HUES64 (cell line): ENCODE measurements at regions not wholly inside any gene's neighbourhood (a gene's known extent, or its start where the extent isn't known, plus 50 kb on each side); places are given as distances from the start of the nearest gene placed in this dataset.

Source experiments
- H3K27ac ChIP-seq: 2 replicates; pipeline ENCODE4 v1.7.0; 2013; ENCODE audit warnings: low read depth, low read length, inconsistent platforms
- H3K27me3 ChIP-seq: 2 replicates; pipeline ENCODE4 v1.6.1; 2013; ENCODE audit warnings: mild to moderate bottlenecking, low read length; ENCODE audit not compliant: insufficient read depth
- H3K36me3 ChIP-seq: 2 replicates; pipeline ENCODE4 v1.6.1; 2013; ENCODE audit warnings: mild to moderate bottlenecking, low read length; ENCODE audit not compliant: insufficient read depth
- H3K4me1 ChIP-seq: 2 replicates; pipeline ENCODE4 v1.6.1; 2013; ENCODE audit warnings: mild to moderate bottlenecking, low read length, moderate library complexity; ENCODE audit not compliant: insufficient read depth
- H3K4me3 ChIP-seq: 2 replicates; pipeline ENCODE4 v1.5.1; 2013; ENCODE audit warnings: mild to moderate bottlenecking, low read length, moderate library complexity
- H3K9ac ChIP-seq: 2 replicates; pipeline ENCODE4 v1.6.1; 2013; ENCODE audit warnings: mild to moderate bottlenecking, low read depth, low read length
- H3K9me3 ChIP-seq: 2 replicates; pipeline ENCODE4 v1.6.1; 2013; ENCODE audit warnings: low read depth, low read length; ENCODE audit not compliant: insufficient read depth
- WGBS: fragments of 150-250, 120-280 bp; methylation state at CpG from one replicate; pipeline ENCODE4 v1.1.7; 2013; ENCODE audit warnings: missing lambda C conversion rate; 5-methylcytosine and 5-hydroxymethylcytosine counted together

DNA sequence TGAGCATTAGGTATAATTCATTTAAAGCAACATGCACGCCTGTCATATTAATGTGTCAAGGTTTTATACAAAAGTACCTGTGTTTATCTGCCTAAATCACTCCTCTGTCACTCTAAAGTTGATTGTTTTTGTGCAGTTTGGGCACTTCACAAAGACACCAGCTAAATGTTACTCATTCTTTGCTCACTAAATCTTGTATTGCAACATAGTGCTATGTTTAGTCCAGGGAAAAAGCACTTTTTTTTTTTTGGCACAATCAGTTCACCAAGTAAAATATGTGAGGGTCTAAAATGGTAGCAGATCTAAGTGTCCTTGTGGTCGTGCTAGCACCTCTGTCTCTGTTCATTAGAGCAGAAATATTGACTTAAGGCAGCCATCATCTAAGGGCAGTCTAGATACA, 2526.7 kb upstream of the PCDH20 start:
- no peaks in the 10 kb centered on the region for H3K4me1 ChIP-seq
- H3K27me3 ChIP-seq: no peaks in the 10 kb centered on the region
- H3K36me3 ChIP-seq: no peaks in the 10 kb centered on the region
- no peak overlapping the region for H3K9ac ChIP-seq
- no peaks in the 10 kb centered on the region for H3K9me3 ChIP-seq
- H3K27ac ChIP-seq: no peak overlapping the region
- WGBS: 96% methylated on average over 2 of the region's 2 CpGs
- no peak overlapping the region for H3K4me3 ChIP-seq

DNA sequence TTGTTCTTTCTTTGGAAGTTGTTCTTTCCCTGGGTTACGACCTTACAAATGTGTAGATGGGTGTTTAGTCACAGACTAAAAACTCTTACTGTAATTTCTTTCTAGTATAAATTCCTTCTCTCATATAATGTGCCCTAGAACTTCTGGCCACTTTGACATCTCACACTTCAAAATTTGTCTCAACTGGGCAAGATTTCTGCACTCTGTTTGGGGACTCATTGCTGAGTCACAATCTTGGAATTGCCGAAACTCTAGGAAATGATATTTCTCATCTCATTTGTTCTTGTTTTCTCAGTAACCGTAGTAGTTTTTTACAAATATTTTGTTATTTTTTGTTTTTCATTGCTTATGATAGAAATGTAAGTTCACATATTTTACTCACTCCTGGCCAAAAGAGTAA, 2523.2 kb upstream of the PCDH20 start:
- no peak overlapping the region for H3K9ac ChIP-seq
- H3K9me3 ChIP-seq: no peaks in the 10 kb centered on the region
- no peak overlapping the region for H3K27ac ChIP-seq
- H3K27me3 ChIP-seq: no peaks in the 10 kb centered on the region
- 100% methylated on average over 1 of the region's 3 CpGs for WGBS
- no peaks in the 10 kb centered on the region for H3K4me1 ChIP-seq
- no peaks in the 10 kb centered on the region for H3K36me3 ChIP-seq
- H3K4me3 ChIP-seq: no peak overlapping the region

DNA sequence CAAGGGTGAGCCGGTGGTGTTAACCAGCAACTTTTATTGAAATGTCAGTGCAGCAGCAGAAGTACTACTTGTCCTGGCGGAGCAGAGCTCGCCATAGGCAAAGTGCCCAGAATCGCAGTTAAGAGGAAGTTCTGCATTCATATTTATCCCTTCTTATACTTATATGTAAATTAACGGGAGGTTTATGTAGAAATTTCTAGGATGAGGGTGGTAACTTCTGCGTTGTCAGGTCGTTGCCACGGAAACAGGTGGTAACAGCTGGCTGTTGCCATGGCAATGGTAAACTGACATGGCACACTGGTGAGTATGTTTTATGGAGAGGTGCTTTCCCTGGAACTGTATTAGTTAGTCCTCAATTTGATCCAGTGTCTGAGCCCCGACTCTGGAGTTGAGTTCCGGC, 2494.9 kb upstream of the PCDH20 start:
- no peaks in the 10 kb centered on the region for H3K27me3 ChIP-seq
- H3K9me3 ChIP-seq: no peaks in the 10 kb centered on the region
- no peaks in the 10 kb centered on the region for H3K4me1 ChIP-seq
- H3K9ac ChIP-seq: no peak overlapping the region
- no peak overlapping the region for H3K27ac ChIP-seq
- no peaks in the 10 kb centered on the region for H3K36me3 ChIP-seq
- 67% methylated on average over 9 of the region's 10 CpGs for WGBS
- H3K4me3 ChIP-seq: no peak overlapping the region

DNA sequence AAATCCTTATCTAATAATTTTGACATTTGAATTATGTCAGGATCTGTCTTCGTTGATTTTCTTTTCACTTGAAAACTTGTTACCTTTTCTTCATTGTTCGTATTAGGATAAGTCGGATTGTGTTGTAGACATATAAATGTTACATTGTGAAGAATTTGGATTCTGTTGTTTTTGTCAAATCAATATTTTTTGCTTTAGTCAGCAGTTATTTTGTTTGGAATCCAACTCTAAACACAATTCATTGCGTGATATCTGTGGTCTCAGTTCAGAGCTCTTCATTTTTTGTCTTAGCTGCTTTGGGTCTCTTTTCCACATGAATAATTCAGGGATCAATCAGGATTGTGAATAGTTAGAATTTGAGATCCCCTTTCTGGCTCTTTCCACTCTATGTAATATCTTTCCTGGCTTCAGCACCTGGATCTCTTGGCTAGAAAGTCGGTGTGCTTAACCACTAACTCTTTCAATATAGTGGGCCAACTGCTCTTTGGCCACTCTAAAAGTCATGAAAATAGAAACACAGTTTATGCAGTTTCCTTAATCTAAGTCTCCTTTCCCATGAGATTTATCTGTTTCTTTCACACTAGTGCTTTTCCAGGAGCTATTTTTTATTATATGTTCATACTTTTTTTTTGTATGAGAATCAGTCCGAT, 2494.2 kb upstream of the PCDH20 start:
- 89% methylated on average over 5 of the region's 6 CpGs for WGBS
- Histone ChIP-seq H3K4me3 (no peak overlapping the region), H3K9ac (no peak overlapping the region), H3K27me3 (no peaks in the 10 kb centered on the region), H3K36me3 (no peaks in the 10 kb centered on the region), H3K9me3 (no peaks in the 10 kb centered on the region), H3K4me1 (no peaks in the 10 kb centered on the region), H3K27ac (no peak overlapping the region)

DNA sequence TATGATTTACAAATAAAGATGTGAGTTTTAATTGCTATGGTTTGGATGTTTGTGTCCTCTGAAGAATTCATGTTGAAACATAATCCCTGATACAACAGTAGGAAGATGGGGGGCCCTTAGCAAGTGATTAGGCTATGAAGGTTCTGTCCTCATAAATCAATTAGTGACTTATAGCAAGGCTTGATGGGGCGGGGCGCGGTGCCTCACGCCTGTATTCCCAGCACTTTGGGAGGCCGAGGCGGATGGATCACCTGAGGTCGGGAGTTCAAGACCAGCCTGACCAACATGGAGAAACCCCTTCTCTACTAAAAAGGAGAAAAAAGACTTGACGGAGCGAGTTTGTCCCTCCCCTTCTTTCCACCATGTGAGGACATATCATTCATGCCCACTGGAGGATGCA, 2486.5 kb upstream of the PCDH20 start:
- no peak overlapping the region for H3K27ac ChIP-seq
- H3K36me3 ChIP-seq: no peaks in the 10 kb centered on the region
- H3K27me3 ChIP-seq: no peaks in the 10 kb centered on the region
- no peaks in the 10 kb centered on the region for H3K9me3 ChIP-seq
- 92% methylated on average over 9 of the region's 9 CpGs for WGBS
- H3K4me3 ChIP-seq: no peak overlapping the region
- no peaks in the 10 kb centered on the region for H3K4me1 ChIP-seq
- H3K9ac ChIP-seq: no peak overlapping the region

DNA sequence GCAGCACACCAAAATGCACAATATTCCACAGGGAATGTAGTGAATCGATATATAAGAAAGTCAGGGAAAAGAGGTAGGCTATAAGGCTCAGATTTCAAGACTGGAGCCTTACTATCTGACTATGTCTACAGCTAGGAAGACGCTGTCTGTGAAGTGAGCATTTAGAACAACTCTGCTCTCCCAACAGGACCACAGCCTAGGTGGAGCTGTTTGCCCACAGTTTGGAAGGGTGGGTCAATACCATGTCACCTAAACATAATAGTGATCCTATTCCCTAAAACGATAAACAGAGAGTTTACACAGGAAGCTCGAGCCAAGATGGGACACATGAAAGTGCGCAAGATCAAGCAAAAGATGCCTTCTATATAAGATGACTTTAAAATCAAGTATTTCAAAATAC, 2486.0 kb upstream of the PCDH20 start:
- no peaks in the 10 kb centered on the region for H3K36me3 ChIP-seq
- H3K9ac ChIP-seq: no peak overlapping the region
- 92% methylated on average over 5 of the region's 5 CpGs for WGBS
- H3K4me1 ChIP-seq: no peaks in the 10 kb centered on the region
- H3K27ac ChIP-seq: no peak overlapping the region
- no peak overlapping the region for H3K4me3 ChIP-seq
- H3K27me3 ChIP-seq: no peaks in the 10 kb centered on the region
- H3K9me3 ChIP-seq: no peaks in the 10 kb centered on the region

DNA sequence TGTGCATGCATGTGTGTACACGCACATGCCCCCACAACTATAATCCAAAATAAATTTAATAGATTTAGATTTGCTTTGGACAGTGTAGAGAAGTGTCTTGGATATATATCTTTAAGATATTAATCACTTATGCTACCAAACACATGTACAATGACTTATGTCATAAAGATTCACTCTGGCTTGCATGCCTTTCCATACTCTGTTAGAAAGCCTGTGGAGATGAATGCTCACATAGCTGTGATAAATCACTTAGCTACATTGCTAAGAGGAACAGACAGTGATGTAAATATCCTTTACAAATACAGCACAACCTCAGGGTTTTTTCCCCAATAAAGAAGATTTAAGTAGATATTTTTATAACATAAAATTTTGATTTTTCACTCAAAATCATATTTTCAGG, 2484.8 kb upstream of the PCDH20 start:
- Histone ChIP-seq H3K9me3 (no peaks in the 10 kb centered on the region), H3K36me3 (no peaks in the 10 kb centered on the region), H3K27ac (no peak overlapping the region), H3K4me1 (no peaks in the 10 kb centered on the region), H3K4me3 (no peak overlapping the region), H3K9ac (no peak overlapping the region), H3K27me3 (no peaks in the 10 kb centered on the region)
- no CpG with 5 or more reads among the region's 1 CpG for WGBS

DNA sequence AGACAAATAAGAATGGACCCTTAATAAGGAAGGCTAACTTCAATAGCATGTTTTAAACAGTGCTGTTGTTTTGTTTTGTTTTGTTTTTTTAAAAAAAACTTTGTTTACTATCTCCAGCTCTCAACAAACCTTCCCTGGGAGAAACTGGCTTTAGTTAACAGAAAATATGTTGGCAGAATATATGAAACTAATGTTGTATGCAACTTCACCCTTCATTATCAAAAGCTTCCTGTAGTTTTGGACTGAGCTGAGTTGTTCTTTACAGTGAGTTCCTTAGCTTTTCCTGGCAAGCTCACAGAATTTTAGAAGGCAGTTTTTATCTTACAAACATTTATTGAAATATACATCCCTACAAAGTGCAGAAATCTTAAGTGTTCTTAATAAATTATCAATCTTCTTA, 2480.7 kb upstream of the PCDH20 start:
- Histone ChIP-seq H3K9ac (no peak overlapping the region), H3K9me3 (no peaks in the 10 kb centered on the region), H3K27ac (no peak overlapping the region), H3K27me3 (no peaks in the 10 kb centered on the region), H3K4me1 (no peaks in the 10 kb centered on the region), H3K4me3 (no peak overlapping the region), H3K36me3 (no peaks in the 10 kb centered on the region)

DNA sequence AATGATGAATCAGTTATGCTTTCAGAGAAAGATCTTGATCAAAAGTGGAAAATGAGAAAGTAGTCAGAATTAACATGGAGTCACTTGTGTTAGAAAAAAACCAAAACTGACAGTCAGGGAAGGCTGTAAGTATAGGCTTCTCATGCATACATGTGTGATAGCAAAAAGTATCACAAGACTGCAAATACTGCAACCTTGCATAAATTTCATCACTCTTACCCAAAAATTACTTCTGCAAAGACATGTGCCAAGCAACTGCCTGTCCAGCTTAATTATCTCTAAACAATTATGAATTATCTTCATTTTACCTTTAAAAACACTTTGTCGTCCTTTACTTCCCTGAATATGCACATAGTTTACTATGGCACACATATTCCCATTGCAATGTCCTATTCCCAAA, 2466.4 kb upstream of the PCDH20 start:
- Histone ChIP-seq H3K36me3 (no peaks in the 10 kb centered on the region), H3K4me3 (no peak overlapping the region), H3K9me3 (0 out of 2 replicates have a peak, but pooled peaks cover 8% of the 10 kb centered on the region), H3K27ac (no peak overlapping the region), H3K4me1 (no peaks in the 10 kb centered on the region), H3K27me3 (no peaks in the 10 kb centered on the region), H3K9ac (no peak overlapping the region)
- 89% methylated on average over 1 of the region's 1 CpG for WGBS

DNA sequence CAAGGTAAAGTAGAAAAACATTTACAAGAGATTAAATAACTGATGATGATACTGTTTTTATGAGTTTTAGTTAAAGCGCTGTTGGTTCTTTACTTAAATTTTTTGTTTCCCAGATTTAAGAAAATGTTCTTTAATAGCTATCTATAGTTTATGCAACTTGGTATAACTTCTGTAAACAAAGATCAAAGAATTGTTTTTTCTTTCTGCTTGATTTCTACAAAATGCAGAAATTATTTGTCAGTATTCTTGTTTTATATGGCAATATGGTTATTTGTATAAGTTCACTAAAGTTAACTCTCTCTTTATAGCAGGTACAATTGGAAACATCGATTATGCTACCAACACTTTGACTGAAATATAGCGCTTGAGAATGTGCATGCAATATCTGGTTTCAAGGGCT, 2465.1 kb upstream of the PCDH20 start:
- Histone ChIP-seq H3K27me3 (no peaks in the 10 kb centered on the region), H3K36me3 (no peaks in the 10 kb centered on the region), H3K27ac (no peak overlapping the region), H3K4me3 (no peak overlapping the region), H3K4me1 (no peaks in the 10 kb centered on the region), H3K9ac (no peak overlapping the region), H3K9me3 (0 out of 2 replicates have a peak, but pooled peaks cover 8% of the 10 kb centered on the region)
- WGBS: 48% methylated on average over 2 of the region's 3 CpGs

DNA sequence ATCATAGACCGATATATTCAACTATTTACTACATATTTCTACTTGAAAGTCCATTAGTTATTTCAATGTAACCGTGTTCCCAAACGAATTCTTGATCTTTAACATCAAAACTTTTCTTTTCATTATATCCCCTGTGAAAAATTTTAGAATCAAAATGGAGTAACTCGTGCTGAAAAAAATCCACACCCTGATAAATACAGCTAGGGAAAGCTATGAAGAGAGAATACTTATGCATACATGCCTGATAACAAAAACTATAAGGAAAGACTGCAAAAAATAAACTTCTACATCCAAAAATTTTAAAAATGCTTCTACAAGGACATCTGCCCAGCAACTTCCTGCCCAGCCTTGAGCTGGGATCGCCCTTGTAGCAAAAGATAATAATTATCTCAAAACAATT, 2458.3 kb upstream of the PCDH20 start:
- H3K4me1 ChIP-seq: no peaks in the 10 kb centered on the region
- H3K9me3 ChIP-seq: no peaks in the 10 kb centered on the region
- H3K27ac ChIP-seq: no peak overlapping the region
- WGBS: 96% methylated on average over 5 of the region's 5 CpGs
- no peaks in the 10 kb centered on the region for H3K36me3 ChIP-seq
- H3K4me3 ChIP-seq: no peak overlapping the region
- H3K27me3 ChIP-seq: no peaks in the 10 kb centered on the region
- no peak overlapping the region for H3K9ac ChIP-seq
